Cardiac muscle cell (in vitro differentiated cells and primary cell): ENCODE measurements at regions not wholly inside any gene's neighbourhood (a gene's known extent, or its start where the extent isn't known, plus 50 kb on each side); places are given as distances from the start of the nearest gene placed in this dataset.

Experiments used
- DNase-seq, 2 donors: peaks; one replicate each; pipeline versions ENCODE4 v3.0.0 to v3.0.0-alpha.2; 2010 to 2017; ENCODE audit warnings: low read depth in 1 of 2, low spot score in 1 of 2
- H3K27ac ChIP-seq: fragments of 200-600 bp; sonication (generic); 2 replicates; pipeline ENCODE4 v1.5.1; 2016
- H3K27me3 ChIP-seq: fragments of 200-600 bp; sonication (generic); 2 replicates; pipeline ENCODE4 v1.6.0; 2016; ENCODE audit warnings: control low read depth
- H3K36me3 ChIP-seq: fragments of 200-600 bp; sonication (generic); 2 replicates; pipeline ENCODE4 v1.5.1; 2016; ENCODE audit warnings: control low read depth
- H3K4me1 ChIP-seq: fragments of 200-600 bp; sonication (generic); 2 replicates; pipeline ENCODE4 v1.8.1; 2017; ENCODE audit warnings: low read depth, mild to moderate bottlenecking, mixed run types
- H3K4me3 ChIP-seq: fragments of 200-600 bp; sonication (generic); 2 replicates; pipeline ENCODE4 v1.5.1; 2016; ENCODE audit warnings: mild to moderate bottlenecking
- H3K9me3 ChIP-seq: fragments of 200-600 bp; sonication (generic); 2 replicates; pipeline ENCODE4 v1.5.1; 2017; ENCODE audit warnings: low read depth, mild to moderate bottlenecking, control low read depth
- CTCF ChIP-seq: IDR thresholded peaks from 2 replicates; pipeline ENCODE4 v1.5.1; 2012; ENCODE audit warnings: low read depth, mild to moderate bottlenecking, low read length

GRCh38 chr6:90691823-90692222 lies 105.0 kb upstream of the MAP3K7 start:
- H3K4me1 ChIP-seq = peaks cover 3% of the 10 kb centered on the region
- no peak for TF ChIP-seq CTCF
- H3K27me3 ChIP-seq = no peaks in the 10 kb centered on the region
- no peaks in the 10 kb centered on the region for H3K36me3 ChIP-seq
- H3K9me3 ChIP-seq = no peaks in the 10 kb centered on the region
- no peak overlapping the region for H3K27ac ChIP-seq
- no peak for DNase-seq
- no peak overlapping the region for H3K4me3 ChIP-seq

DNA sequence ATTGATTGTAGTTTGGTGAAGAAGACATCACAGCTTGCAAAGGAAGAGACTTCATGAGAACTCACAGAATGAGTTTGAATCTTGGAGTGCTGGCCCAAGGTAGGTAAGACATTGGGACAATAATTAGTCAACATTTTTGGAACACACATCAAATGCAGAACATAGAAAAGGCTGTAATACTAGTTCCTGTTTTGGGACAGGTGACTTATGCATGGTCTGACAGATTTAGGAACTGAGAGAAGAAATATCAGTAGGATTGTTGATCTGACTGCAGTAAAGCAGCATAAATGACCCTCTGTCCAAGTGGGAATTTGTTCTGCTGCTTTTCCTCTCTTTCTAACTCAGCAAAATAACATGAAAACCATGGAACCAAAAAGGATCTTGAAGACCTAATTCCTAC lies 102.3 kb upstream of the MAP3K7 start:
- no peak for TF ChIP-seq CTCF
- no peaks in the 10 kb centered on the region for H3K9me3 ChIP-seq
- H3K27me3 ChIP-seq = no peaks in the 10 kb centered on the region
- no peak for DNase-seq
- no peaks in the 10 kb centered on the region for H3K36me3 ChIP-seq
- no peak overlapping the region for H3K4me3 ChIP-seq
- peaks cover 3% of the 10 kb centered on the region for H3K4me1 ChIP-seq
- H3K27ac ChIP-seq = no peak overlapping the region

- Histone ChIP-seq H3K4me3 (no peak overlapping the region), H3K36me3 (no peaks in the 10 kb centered on the region), H3K27ac (no peak overlapping the region), H3K4me1 (peaks cover 3% of the 10 kb centered on the region), H3K27me3 (no peaks in the 10 kb centered on the region), H3K9me3 (no peaks in the 10 kb centered on the region)
- no peak for DNase-seq
- no peak for TF ChIP-seq CTCF
Observed at GRCh38 chr6:90687775-90688380, 101.0 kb upstream of the MAP3K7 start.

- no peak overlapping the region for H3K4me3 ChIP-seq
- TF ChIP-seq CTCF = no peak
- no peaks in the 10 kb centered on the region for H3K9me3 ChIP-seq
- H3K27ac ChIP-seq = no peak overlapping the region
- H3K36me3 ChIP-seq = no peaks in the 10 kb centered on the region
- no peak for DNase-seq
- peaks cover 19% of the 10 kb centered on the region for H3K4me1 ChIP-seq
- no peaks in the 10 kb centered on the region for H3K27me3 ChIP-seq
Observed at GRCh38 chr6:90681863-90682262, 95.0 kb upstream of the MAP3K7 start.

- H3K36me3 ChIP-seq = no peaks in the 10 kb centered on the region
- DNase-seq = peak in 1 of 2 donors; percentile 90
- no peaks in the 10 kb centered on the region for H3K9me3 ChIP-seq
- H3K4me1 ChIP-seq = peaks cover 25% of the 10 kb centered on the region
- TF ChIP-seq CTCF = no peak
- H3K27me3 ChIP-seq = no peaks in the 10 kb centered on the region
- no peak overlapping the region for H3K4me3 ChIP-seq
- H3K27ac ChIP-seq = peak overlapping the region; percentile 50
Observed at GRCh38 chr6:90678049-90678779, 91.3 kb upstream of the MAP3K7 start.
